GM12891 (cell line): ENCODE measurements at regions not wholly inside any gene's neighbourhood (a gene's known extent, or its start where the extent isn't known, plus 50 kb on each side); places are given as distances from the start of the nearest gene placed in this dataset.

ENCODE experiments used
- PAX5 ChIP-seq: IDR thresholded peaks from 2 replicates; pipeline ENCODE4 v1.6.1; 2011; ENCODE audit warnings: low read length, moderate library complexity, mild to moderate bottlenecking; ENCODE audit not compliant: insufficient read depth, severe bottlenecking
- POLR2A ChIP-seq: IDR thresholded peaks from 2 replicates; pipeline ENCODE4 v1.6.1; 2011; ENCODE audit warnings: low read depth, low read length, control low read depth
- POLR2AphosphoS5 ChIP-seq: IDR thresholded peaks from 2 replicates; pipeline ENCODE4 v1.6.1; 2011; ENCODE audit warnings: low read depth, low read length, control low read depth
- POU2F2 ChIP-seq: IDR thresholded peaks from 2 replicates; pipeline ENCODE4 v1.6.1; 2011; ENCODE audit warnings: low read depth, mild to moderate bottlenecking, control low read depth, low read length, moderate library complexity
- SPI1 ChIP-seq: IDR thresholded peaks from 2 replicates; pipeline ENCODE4 v1.6.1; 2011; ENCODE audit warnings: low read depth, low read length, control low read depth
- TAF1 ChIP-seq: IDR thresholded peaks from 2 replicates; pipeline ENCODE4 v1.6.1; 2011; ENCODE audit warnings: low read depth, low read length, control low read depth

- TF ChIP-seq POLR2A: no peak
- TF ChIP-seq POLR2AphosphoS5: no peak
- no peak for TF ChIP-seq TAF1
- no peak for TF ChIP-seq SPI1
- TF ChIP-seq PAX5: no peak
- TF ChIP-seq POU2F2: no peak
These were observed 181.0 kb downstream of the ALDH8A1 start for GRCh38 chr6:134768931-134769330.
